ENCODE measurements at regions not wholly inside any gene's neighbourhood (a gene's known extent, or its start where the extent isn't known, plus 50 kb on each side); places are given as distances from the start of the nearest gene placed in this dataset.

DNA sequence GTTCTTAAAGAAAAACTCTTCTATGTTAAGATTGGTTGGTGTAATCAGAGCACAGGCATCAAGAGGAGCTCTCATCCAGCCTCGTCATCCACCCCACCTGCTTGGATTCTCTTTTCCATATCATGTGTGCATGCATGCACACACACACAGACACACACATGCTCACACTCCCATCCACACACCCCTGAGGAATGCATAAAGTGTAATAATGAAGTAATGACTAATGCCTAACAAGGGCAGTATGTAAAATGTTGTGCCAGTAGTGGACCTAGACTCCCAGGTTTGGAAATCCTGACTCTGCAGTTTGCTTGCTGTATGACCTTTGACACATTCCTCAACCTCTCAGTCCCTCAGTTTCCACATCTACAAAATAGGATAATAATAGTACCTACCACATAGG, 280.0 kb upstream of the ANKRD55 start:
- no peak for TF ChIP-seq EZH2 (IDR thresholded peaks at IDR 0.05; ENCODE audit: low read depth)
- TF ChIP-seq, protein P1, sequence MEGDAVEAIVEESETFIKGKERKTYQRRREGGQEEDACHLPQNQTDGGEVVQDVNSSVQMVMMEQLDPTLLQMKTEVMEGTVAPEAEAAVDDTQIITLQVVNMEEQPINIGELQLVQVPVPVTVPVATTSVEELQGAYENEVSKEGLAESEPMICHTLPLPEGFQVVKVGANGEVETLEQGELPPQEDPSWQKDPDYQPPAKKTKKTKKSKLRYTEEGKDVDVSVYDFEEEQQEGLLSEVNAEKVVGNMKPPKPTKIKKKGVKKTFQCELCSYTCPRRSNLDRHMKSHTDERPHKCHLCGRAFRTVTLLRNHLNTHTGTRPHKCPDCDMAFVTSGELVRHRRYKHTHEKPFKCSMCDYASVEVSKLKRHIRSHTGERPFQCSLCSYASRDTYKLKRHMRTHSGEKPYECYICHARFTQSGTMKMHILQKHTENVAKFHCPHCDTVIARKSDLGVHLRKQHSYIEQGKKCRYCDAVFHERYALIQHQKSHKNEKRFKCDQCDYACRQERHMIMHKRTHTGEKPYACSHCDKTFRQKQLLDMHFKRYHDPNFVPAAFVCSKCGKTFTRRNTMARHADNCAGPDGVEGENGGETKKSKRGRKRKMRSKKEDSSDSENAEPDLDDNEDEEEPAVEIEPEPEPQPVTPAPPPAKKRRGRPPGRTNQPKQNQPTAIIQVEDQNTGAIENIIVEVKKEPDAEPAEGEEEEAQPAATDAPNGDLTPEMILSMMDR (conservative IDR thresholded peaks at IDR 0.05): no peak

All from PC-9 (cell line).